Activated T-cell treated with anti-CD3 and anti-CD28 coated beads, Interleukin-2, amount 50 U/mL, for 24 hours (primary cell): ENCODE measurements at regions not wholly inside any gene's neighbourhood (a gene's known extent, or its start where the extent isn't known, plus 50 kb on each side); places are given as distances from the start of the nearest gene placed in this dataset.
A peak's percentile ranks its signal among the peaks of the same experiment; 100 is the strongest.

ENCODE experiments used
- DNase-seq: peaks from one replicate; pipeline ENCODE4 v3.0.0-alpha.2; 2020
- H3K27ac Mint-ChIP-seq: 2 replicates; pipeline ENCODE4 v1.8.0; 2020; ENCODE audit warnings: mild to moderate bottlenecking, mixed read lengths
- H3K27me3 Mint-ChIP-seq: 2 replicates; pipeline ENCODE4 v1.8.0; 2020; ENCODE audit warnings: mixed read lengths
- H3K36me3 Mint-ChIP-seq: 2 replicates; pipeline ENCODE4 v1.8.0; 2020; ENCODE audit warnings: low read depth, mixed read lengths
- H3K4me1 Mint-ChIP-seq: 2 replicates; pipeline ENCODE4 v1.8.0; 2020; ENCODE audit warnings: low read depth, mixed read lengths
- H3K4me3 Mint-ChIP-seq: 2 replicates; pipeline ENCODE4 v1.8.0; 2020; ENCODE audit warnings: mild to moderate bottlenecking, moderate library complexity, mixed read lengths
- H3K9me3 Mint-ChIP-seq: 2 replicates; pipeline ENCODE4 v1.8.0; 2020; ENCODE audit warnings: mixed read lengths

GRCh38 chr6:40323881-40324634 lies 263.1 kb downstream of the LRFN2 start:
- no peak overlapping the region for H3K4me3 Mint-ChIP-seq
- H3K27me3 Mint-ChIP-seq: peaks cover 20% of the 10 kb centered on the region
- H3K4me1 Mint-ChIP-seq: peaks cover 5% of the 10 kb centered on the region
- no peak overlapping the region for H3K27ac Mint-ChIP-seq
- H3K9me3 Mint-ChIP-seq: peaks cover 5% of the 10 kb centered on the region
- H3K36me3 Mint-ChIP-seq: no peaks in the 10 kb centered on the region
- no peak for DNase-seq

- H3K9me3 Mint-ChIP-seq: peaks cover 5% of the 10 kb centered on the region
- peaks cover 21% of the 10 kb centered on the region for H3K27me3 Mint-ChIP-seq
- peaks cover 1% of the 10 kb centered on the region for H3K4me1 Mint-ChIP-seq
- no peak overlapping the region for H3K4me3 Mint-ChIP-seq
- H3K27ac Mint-ChIP-seq: no peak overlapping the region
- DNase-seq: no peak
- H3K36me3 Mint-ChIP-seq: no peaks in the 10 kb centered on the region
Measured at GRCh38 chr6:40322336-40322735, 264.8 kb downstream of the LRFN2 start.

GRCh38 chr6:40321616-40322015 lies 265.5 kb downstream of the LRFN2 start:
- H3K4me3 Mint-ChIP-seq: no peak overlapping the region
- H3K27ac Mint-ChIP-seq: no peak overlapping the region
- DNase-seq: no peak
- H3K9me3 Mint-ChIP-seq: peaks cover 5% of the 10 kb centered on the region
- peaks cover 28% of the 10 kb centered on the region for H3K27me3 Mint-ChIP-seq
- H3K4me1 Mint-ChIP-seq: peaks cover 1% of the 10 kb centered on the region
- no peaks in the 10 kb centered on the region for H3K36me3 Mint-ChIP-seq

- Mint-ChIP-seq H3K9me3 (peaks cover 5% of the 10 kb centered on the region), H3K36me3 (no peaks in the 10 kb centered on the region), H3K27ac (no peak overlapping the region), H3K4me1 (peaks cover 1% of the 10 kb centered on the region), H3K27me3 (peaks cover 34% of the 10 kb centered on the region), H3K4me3 (no peak overlapping the region)
- DNase-seq: no peak
Measured at GRCh38 chr6:40320947-40321346, 266.2 kb downstream of the LRFN2 start.

GRCh38 chr6:40320441-40320840 lies 266.7 kb downstream of the LRFN2 start:
- Mint-ChIP-seq H3K9me3 (peaks cover 5% of the 10 kb centered on the region), H3K27me3 (peaks cover 37% of the 10 kb centered on the region), H3K27ac (no peak overlapping the region), H3K4me1 (no peaks in the 10 kb centered on the region), H3K36me3 (no peaks in the 10 kb centered on the region), H3K4me3 (no peak overlapping the region)
- DNase-seq: no peak

GRCh38 chr6:40319124-40319523 lies 268.0 kb downstream of the LRFN2 start:
- no peaks in the 10 kb centered on the region for H3K4me1 Mint-ChIP-seq
- DNase-seq: no peak
- H3K9me3 Mint-ChIP-seq: peaks cover 5% of the 10 kb centered on the region
- no peak overlapping the region for H3K27ac Mint-ChIP-seq
- no peak overlapping the region for H3K4me3 Mint-ChIP-seq
- H3K36me3 Mint-ChIP-seq: no peaks in the 10 kb centered on the region
- peaks cover 33% of the 10 kb centered on the region for H3K27me3 Mint-ChIP-seq

- peaks cover 34% of the 10 kb centered on the region for H3K27me3 Mint-ChIP-seq
- H3K9me3 Mint-ChIP-seq: peaks cover 5% of the 10 kb centered on the region
- no peak overlapping the region for H3K27ac Mint-ChIP-seq
- H3K4me3 Mint-ChIP-seq: no peak overlapping the region
- H3K4me1 Mint-ChIP-seq: no peaks in the 10 kb centered on the region
- H3K36me3 Mint-ChIP-seq: no peaks in the 10 kb centered on the region
- no peak for DNase-seq
Measured at GRCh38 chr6:40315060-40315459, 272.1 kb downstream of the LRFN2 start.

GRCh38 chr6:40313582-40313981 lies 273.6 kb downstream of the LRFN2 start:
- no peaks in the 10 kb centered on the region for H3K36me3 Mint-ChIP-seq
- H3K9me3 Mint-ChIP-seq: no peaks in the 10 kb centered on the region
- peaks cover 38% of the 10 kb centered on the region for H3K27me3 Mint-ChIP-seq
- no peak overlapping the region for H3K4me3 Mint-ChIP-seq
- no peak overlapping the region for H3K27ac Mint-ChIP-seq
- no peak for DNase-seq
- H3K4me1 Mint-ChIP-seq: peaks cover 1% of the 10 kb centered on the region

GRCh38 chr6:40312213-40313015 lies 274.8 kb downstream of the LRFN2 start:
- no peak for DNase-seq
- Mint-ChIP-seq H3K36me3 (no peaks in the 10 kb centered on the region), H3K27me3 (peaks cover 43% of the 10 kb centered on the region), H3K27ac (no peak overlapping the region), H3K4me1 (peaks cover 2% of the 10 kb centered on the region), H3K4me3 (no peak overlapping the region), H3K9me3 (no peaks in the 10 kb centered on the region)

- Mint-ChIP-seq H3K27me3 (peaks cover 52% of the 10 kb centered on the region), H3K9me3 (peaks cover 5% of the 10 kb centered on the region), H3K4me3 (no peak overlapping the region), H3K4me1 (peaks cover 2% of the 10 kb centered on the region), H3K27ac (no peak overlapping the region), H3K36me3 (no peaks in the 10 kb centered on the region)
- peak; percentile 56 for DNase-seq
Measured at GRCh38 chr6:40308533-40309306, 278.4 kb downstream of the LRFN2 start.

- H3K27me3 Mint-ChIP-seq: peaks cover 52% of the 10 kb centered on the region
- no peak overlapping the region for H3K4me3 Mint-ChIP-seq
- no peaks in the 10 kb centered on the region for H3K36me3 Mint-ChIP-seq
- peaks cover 2% of the 10 kb centered on the region for H3K4me1 Mint-ChIP-seq
- peaks cover 5% of the 10 kb centered on the region for H3K9me3 Mint-ChIP-seq
- H3K27ac Mint-ChIP-seq: no peak overlapping the region
- no peak for DNase-seq
Measured at GRCh38 chr6:40307712-40308111, 279.5 kb downstream of the LRFN2 start.

GRCh38 chr6:40302856-40303454 lies 284.2 kb downstream of the LRFN2 start:
- Mint-ChIP-seq H3K9me3 (peaks cover 5% of the 10 kb centered on the region), H3K4me3 (no peak overlapping the region), H3K4me1 (no peaks in the 10 kb centered on the region), H3K27me3 (peaks cover 38% of the 10 kb centered on the region), H3K36me3 (no peaks in the 10 kb centered on the region), H3K27ac (no peak overlapping the region)
- no peak for DNase-seq

GRCh38 chr6:40299681-40300080 lies 287.5 kb downstream of the LRFN2 start:
- no peak for DNase-seq
- Mint-ChIP-seq H3K9me3 (peaks cover under 1% of the 10 kb centered on the region), H3K36me3 (no peaks in the 10 kb centered on the region), H3K4me1 (no peaks in the 10 kb centered on the region), H3K4me3 (no peak overlapping the region), H3K27ac (no peak overlapping the region), H3K27me3 (peaks cover 12% of the 10 kb centered on the region)

GRCh38 chr6:40298207-40298606 lies 289.0 kb downstream of the LRFN2 start:
- H3K9me3 Mint-ChIP-seq: no peaks in the 10 kb centered on the region
- H3K27ac Mint-ChIP-seq: no peak overlapping the region
- H3K4me1 Mint-ChIP-seq: no peaks in the 10 kb centered on the region
- no peak for DNase-seq
- no peaks in the 10 kb centered on the region for H3K36me3 Mint-ChIP-seq
- no peak overlapping the region for H3K4me3 Mint-ChIP-seq
- H3K27me3 Mint-ChIP-seq: peaks cover 13% of the 10 kb centered on the region
